ENCODE measurements at regions not wholly inside any gene's neighbourhood (a gene's known extent, or its start where the extent isn't known, plus 50 kb on each side); places are given as distances from the start of the nearest gene placed in this dataset.

DNA sequence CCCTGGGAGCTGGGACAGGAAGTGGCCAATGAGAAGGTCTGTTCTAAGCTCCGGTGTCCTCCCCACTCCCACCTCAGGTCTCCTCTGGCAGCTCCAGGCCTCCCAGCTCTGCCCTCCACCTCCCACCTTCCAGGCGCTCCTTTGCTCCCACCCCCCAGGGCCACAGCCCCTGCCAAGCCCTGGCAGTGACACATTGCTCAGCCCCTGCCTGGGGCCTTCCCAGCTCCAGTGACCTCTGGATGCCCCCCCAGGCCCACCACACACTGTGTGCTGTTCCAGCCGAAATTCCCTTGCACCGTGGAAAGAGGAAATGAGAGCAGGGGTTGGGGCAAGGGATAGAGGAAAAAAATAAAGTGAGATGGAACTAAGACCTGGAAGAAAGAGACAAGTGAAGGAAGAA lies 289.6 kb downstream of the CYP26B1 start:
- no peak for TF ChIP-seq POLR2A (IDR thresholded peaks at IDR 0.05)
- TF ChIP-seq CTCF (IDR thresholded peaks at IDR 0.05 in 8 of 11, conservative IDR thresholded peaks at IDR 0.05 in 3 of 11), result no peak

Data from spleen (tissue), 7 donors.